ENCODE measurements at regions not wholly inside any gene's neighbourhood (a gene's known extent, or its start where the extent isn't known, plus 50 kb on each side); places are given as distances from the start of the nearest gene placed in this dataset.
"Not testable (repeated sequence)": the region's sequence is repeated elsewhere in the genome, so short reads cannot be mapped to it uniquely, and the experiment has no call there.

DNA sequence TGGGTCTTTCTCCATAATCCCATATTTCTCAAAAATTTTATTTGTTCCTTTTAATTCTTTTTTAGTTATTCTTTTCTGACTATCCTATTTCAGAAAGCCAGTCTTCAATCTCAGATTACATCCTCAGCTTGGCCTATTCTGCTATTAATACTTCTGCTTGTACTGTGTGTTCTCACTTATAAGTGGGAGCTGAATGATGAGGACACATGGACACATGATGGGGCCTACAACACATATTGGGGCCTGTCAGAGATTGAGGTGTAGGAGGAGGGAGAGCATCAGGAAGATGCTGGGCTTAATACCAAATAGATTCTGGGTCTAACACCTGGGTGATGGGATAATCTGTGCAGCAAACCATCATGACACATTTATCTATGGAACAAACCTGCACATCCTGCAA, 82.3 kb downstream of the MAGEE1 start:
- no peak overlapping the region for H3K27ac Mint-ChIP-seq
- H3K36me3 Mint-ChIP-seq = peaks cover 0 to 4% of the 10 kb centered on the region in 2 donors
- DNase-seq (no peak), ATAC-seq (ENCODE audit: low read depth in 2 of 2) (no peak)
- no peaks in the 10 kb centered on the region for H3K4me1 Mint-ChIP-seq
- H3K27me3 Mint-ChIP-seq = no peaks in the 10 kb centered on the region
- peaks cover 0 to 17% (median 6%) of the 10 kb centered on the region in 7 donors for H3K9me3 Mint-ChIP-seq
- no peak overlapping the region for H3K4me3 Mint-ChIP-seq

DNA sequence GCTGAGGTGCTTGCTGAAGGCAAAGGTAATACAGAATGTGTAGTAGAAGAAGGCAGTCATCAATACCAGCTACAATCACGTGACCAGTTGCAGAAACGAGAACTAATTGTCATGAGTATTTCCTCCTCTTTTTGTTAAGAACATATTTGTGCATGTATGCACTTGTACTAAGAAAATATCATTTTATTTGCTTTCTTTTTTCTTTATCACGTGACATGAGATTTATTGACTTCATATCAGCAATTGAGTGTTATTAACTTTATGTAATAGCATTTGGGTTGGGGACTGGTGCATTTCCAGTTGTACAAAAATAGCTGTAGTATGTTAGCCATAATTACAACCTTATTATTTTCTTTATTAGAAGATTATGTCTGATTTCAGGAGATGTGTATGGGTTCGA, 90.0 kb downstream of the MAGEE1 start:
- Mint-ChIP-seq H3K27ac (peak overlapping the region in 1 of 6 donors; percentile 22), H3K4me3 (no peak overlapping the region), H3K9me3 (peaks cover 4 to 36% (median 20%) of the 10 kb centered on the region in 7 donors), H3K36me3 (no peaks in the 10 kb centered on the region), H3K27me3 (no peaks in the 10 kb centered on the region), H3K4me1 (no peaks in the 10 kb centered on the region)
- no peak for ATAC-seq (ENCODE audit: low read depth in 2 of 2)
- DNase-seq = no peak

DNA sequence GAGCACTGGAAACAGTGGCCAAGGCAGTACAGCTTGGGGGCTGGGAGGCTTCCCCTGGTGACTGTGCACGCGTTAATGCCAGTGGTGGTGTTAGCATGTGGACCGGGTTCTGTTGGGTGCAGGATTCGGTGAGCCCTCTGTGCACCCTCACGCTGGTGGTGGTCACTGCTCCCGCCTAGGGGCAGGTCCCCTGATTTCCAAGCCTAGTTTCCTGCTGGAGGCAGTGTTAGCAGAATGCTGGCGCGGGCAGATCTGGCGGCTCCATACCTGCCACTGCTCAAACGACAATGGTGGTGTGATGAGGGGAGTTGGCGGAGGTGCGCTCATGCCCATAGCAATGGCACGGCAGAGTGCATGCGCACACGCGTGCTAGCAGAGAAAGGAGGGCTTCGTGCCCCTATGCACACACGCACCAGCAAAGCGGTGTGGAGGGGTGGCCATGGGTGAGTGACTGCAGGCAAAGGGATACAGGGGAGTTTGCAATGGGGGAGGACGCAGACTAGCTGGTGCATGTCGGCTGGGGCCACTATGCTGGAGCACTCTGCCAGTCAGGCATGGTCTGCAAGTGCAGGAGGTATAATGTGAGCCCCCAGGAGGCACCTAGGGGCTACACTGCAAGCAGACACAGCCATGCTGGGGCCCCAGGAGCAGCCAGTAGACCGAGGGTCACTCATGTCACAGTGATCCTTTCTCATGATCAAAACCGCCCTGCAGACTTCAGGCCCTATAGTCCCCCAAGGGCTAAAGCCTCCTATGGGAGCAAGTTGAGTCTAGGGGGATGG, 93.0 kb downstream of the MAGEE1 start:
- Mint-ChIP-seq H3K9me3 (peaks cover 4 to 61% (median 36%) of the 10 kb centered on the region in 7 donors), H3K36me3 (no peaks in the 10 kb centered on the region), H3K27me3 (no peaks in the 10 kb centered on the region), H3K4me3 (no peak overlapping the region), H3K4me1 (no peaks in the 10 kb centered on the region), H3K27ac (peak overlapping the region in 1 of 6 donors; percentile 9)
- no peak for DNase-seq
- no peak for ATAC-seq (ENCODE audit: low read depth in 2 of 2)

DNA sequence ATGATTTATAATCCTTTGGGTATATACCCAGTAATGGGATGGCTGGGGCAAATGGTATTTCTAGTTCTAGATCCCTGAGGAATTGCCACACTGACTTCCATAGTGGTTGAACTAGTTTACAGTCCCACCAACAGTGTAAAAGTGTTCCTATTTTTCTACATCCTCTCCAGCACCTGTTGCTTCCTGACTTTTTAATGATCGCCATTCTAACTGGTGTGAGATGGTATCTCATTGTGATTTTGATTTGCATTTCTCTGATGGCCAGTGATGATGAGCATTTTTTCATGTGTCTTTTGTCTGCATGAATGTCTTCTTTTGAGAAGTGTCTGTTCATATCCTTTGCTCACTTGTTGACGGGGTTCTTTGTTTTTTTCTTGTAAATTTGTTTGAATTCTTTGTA, 108.2 kb downstream of the MAGEE1 start:
- DNase-seq; H3K27me3 Mint-ChIP-seq; ATAC-seq (ENCODE audit: low read depth in 2 of 2); H3K4me3 Mint-ChIP-seq; H3K36me3 Mint-ChIP-seq; H3K4me1 Mint-ChIP-seq: not testable (repeated sequence)
- H3K27ac Mint-ChIP-seq = peak overlapping the region in 1 of 6 donors; percentile 89
- H3K9me3 Mint-ChIP-seq = peaks cover 0 to 43% (median 30%) of the 10 kb centered on the region in 7 donors

DNA sequence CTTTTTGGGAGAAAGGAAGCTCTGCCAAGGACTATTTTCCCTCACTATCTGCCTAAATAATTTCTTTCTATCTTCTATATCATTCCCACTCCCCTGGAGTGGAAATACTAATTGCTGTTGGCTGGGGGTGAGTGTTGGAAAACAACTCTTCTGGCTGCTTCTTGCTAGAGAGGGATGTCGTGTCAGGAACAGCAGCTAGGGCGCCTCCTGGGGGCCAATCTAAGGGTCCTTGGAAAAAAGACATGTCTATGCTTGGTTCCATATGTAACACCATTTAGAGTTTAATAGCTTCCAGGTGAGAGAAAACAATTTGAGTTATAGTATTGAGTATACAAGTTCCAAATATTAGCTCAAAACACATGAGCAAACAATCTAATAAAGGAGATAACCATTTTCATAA, 111.3 kb downstream of the MAGEE1 start:
- H3K27me3 Mint-ChIP-seq = no peaks in the 10 kb centered on the region
- no peaks in the 10 kb centered on the region for H3K4me1 Mint-ChIP-seq
- no peak overlapping the region for H3K27ac Mint-ChIP-seq
- H3K4me3 Mint-ChIP-seq = no peak overlapping the region
- ATAC-seq (ENCODE audit: low read depth in 2 of 2) (no peak), DNase-seq (no peak)
- peaks cover 0 to 35% (median 18%) of the 10 kb centered on the region in 7 donors for H3K9me3 Mint-ChIP-seq
- no peaks in the 10 kb centered on the region for H3K36me3 Mint-ChIP-seq

DNA sequence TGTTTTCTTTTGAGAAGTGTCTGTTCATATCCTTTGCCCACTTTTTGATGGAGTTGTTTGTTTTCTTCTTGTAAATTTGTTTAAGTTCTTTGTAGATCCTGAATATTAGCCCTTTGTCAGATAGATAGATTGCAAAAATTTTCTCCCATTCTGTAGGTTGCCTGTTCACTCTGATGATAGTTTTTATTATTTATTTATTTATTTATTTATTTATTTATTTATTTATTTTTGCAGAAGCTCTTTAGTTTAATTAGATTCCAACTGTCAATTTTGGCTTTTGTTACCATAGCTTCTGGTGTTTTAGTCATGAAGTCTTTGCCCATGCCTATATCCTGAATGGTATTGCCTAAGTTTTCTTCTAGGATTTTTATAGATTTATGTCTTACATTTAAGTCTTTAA, 115.9 kb downstream of the MAGEE1 start:
- H3K27ac Mint-ChIP-seq; ATAC-seq (ENCODE audit: low read depth in 2 of 2); H3K36me3 Mint-ChIP-seq; H3K27me3 Mint-ChIP-seq; DNase-seq; H3K4me1 Mint-ChIP-seq; H3K4me3 Mint-ChIP-seq: not testable (repeated sequence)
- H3K9me3 Mint-ChIP-seq = peaks cover 0 to 34% (median 21%) of the 10 kb centered on the region in 7 donors

DNA sequence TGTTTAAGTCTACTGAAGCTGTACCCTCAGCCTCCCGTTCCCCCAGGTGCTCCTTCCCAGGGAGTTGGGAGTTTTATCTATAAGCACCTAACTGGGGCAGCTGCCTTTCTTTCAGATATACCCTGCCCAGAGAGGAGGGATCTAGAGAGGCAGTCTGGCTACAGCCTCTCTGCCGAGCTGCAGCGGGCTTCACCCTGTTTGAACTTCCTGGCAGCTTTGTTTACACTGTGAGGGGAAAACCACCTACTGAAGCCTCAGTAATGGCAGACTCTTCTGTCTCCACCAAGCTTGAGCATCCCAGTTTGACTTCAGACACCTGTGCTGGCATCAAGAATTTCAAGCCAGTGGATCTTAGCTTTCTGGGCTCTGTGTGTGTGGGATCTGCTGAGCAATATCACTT, 122.5 kb downstream of the MAGEE1 start:
- Mint-ChIP-seq H3K36me3 (no peaks in the 10 kb centered on the region), H3K9me3 (peaks cover under 1 to 41% (median 26%) of the 10 kb centered on the region in 7 donors)
- DNase-seq = no peak

DNA sequence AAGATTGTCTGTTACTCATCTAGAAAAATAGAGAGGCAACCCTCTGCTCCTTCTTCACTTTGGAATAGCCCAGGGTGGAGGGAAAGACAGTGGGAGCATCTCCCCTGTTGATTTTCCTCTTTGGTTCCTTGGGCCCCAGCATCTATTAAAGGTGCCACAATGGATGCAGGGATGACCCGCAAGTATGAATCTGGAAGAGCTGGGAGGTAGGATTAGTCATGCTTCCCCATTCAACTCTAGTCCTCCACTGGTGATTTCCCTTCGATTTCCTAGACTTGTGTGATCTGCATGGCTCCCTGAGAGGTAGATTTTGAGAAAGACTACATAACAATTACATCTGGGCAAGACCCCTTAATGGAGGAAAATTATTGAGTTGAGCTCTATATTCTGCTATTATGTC, 127.8 kb downstream of the MAGEE1 start:
- H3K4me3 Mint-ChIP-seq = no peak overlapping the region
- H3K9me3 Mint-ChIP-seq = peaks cover 5 to 71% (median 39%) of the 10 kb centered on the region in 7 donors
- H3K27ac Mint-ChIP-seq = peak overlapping the region in 1 of 6 donors; percentile 26
- no peaks in the 10 kb centered on the region for H3K27me3 Mint-ChIP-seq
- H3K36me3 Mint-ChIP-seq = peaks cover 0 to 7% of the 10 kb centered on the region in 2 donors
- no peak for DNase-seq
- no peak for ATAC-seq (ENCODE audit: low read depth in 2 of 2)
- no peaks in the 10 kb centered on the region for H3K4me1 Mint-ChIP-seq

More for the DNA sequence above, 122.5 kb downstream of the MAGEE1 start:
- Mint-ChIP-seq H3K27me3 (no peaks in the 10 kb centered on the region), H3K4me1 (no peaks in the 10 kb centered on the region), H3K27ac (no peak overlapping the region), H3K4me3 (no peak overlapping the region)
- ATAC-seq (ENCODE audit: low read depth in 2 of 2) = no peak

DNA sequence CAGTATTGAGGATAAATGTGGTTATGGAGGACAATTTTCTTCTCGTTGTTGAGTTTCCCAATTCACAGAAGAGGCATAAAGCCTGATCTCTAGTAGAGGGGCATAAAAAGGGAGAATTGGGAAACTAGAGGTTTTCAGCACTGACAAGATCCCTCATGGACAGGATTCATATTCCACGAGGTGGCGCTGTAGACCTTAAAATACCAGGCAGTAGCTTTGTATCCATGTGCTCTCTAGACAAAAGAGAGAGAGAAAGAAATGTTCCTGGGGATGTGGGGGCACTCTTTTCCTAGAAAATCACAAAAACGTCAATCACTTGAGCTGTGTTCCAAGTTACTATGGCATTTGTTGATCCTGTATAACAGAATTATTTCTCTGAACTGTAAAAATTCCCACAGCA, 128.3 kb downstream of the MAGEE1 start:
- Mint-ChIP-seq H3K36me3 (peaks cover 5 to 7% of the 10 kb centered on the region in 2 donors), H3K4me1 (no peaks in the 10 kb centered on the region), H3K27ac (peak overlapping the region in 1 of 6 donors; percentile 39), H3K4me3 (no peak overlapping the region), H3K27me3 (no peaks in the 10 kb centered on the region), H3K9me3 (peaks cover 5 to 71% (median 42%) of the 10 kb centered on the region in 7 donors)
- DNase-seq (no peak), ATAC-seq (ENCODE audit: low read depth in 2 of 2) (no peak)

DNA sequence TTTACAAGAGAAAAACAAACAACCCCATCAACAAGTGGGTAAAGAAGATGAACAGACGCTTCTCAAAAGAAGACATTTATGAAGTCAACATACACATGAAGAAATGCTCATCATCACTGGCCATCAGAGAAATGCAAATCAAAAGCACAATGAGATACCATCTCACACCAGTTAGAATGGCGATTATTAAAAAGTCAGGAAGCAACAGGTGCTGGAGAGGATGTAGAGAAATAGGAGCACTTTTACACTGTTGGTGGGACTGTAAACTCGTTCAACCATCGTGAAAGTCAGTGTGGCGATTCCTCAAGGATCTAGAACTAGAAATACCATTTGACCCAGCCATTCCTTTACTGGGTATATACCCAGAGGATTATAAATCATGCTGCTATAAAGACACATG, 137.3 kb downstream of the MAGEE1 start:
- H3K36me3 Mint-ChIP-seq; H3K27ac Mint-ChIP-seq; DNase-seq; ATAC-seq (ENCODE audit: low read depth in 2 of 2); H3K27me3 Mint-ChIP-seq; H3K4me1 Mint-ChIP-seq; H3K4me3 Mint-ChIP-seq: not testable (repeated sequence)
- H3K9me3 Mint-ChIP-seq = peaks cover 10 to 58% (median 45%) of the 10 kb centered on the region in 7 donors

DNA sequence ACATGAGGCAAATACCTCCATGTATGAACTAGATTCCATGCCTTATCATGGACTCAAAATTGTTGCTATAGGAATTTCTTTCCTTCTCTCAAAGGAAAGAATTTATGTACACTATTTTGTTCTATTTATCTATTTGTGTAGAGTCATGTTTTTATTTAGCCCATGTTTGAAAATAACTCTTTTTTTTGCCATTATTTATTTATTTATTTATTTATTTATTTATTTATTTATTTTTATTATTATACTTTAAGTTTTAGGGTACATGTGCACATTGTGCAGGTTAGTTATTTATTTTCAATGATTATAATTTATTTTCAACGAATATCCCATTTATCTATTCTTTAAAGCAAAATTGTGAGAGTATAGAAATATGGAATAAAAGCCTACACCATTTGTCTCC, 177.9 kb downstream of the MAGEE1 start:
- Mint-ChIP-seq H3K4me1 (no peaks in the 10 kb centered on the region), H3K9me3 (peaks cover 6 to 41% (median 18%) of the 10 kb centered on the region in 7 donors), H3K27me3 (no peaks in the 10 kb centered on the region), H3K36me3 (no peaks in the 10 kb centered on the region), H3K27ac (no peak overlapping the region), H3K4me3 (no peak overlapping the region)
- ATAC-seq (ENCODE audit: low read depth in 2 of 2) = no peak
- no peak for DNase-seq

DNA sequence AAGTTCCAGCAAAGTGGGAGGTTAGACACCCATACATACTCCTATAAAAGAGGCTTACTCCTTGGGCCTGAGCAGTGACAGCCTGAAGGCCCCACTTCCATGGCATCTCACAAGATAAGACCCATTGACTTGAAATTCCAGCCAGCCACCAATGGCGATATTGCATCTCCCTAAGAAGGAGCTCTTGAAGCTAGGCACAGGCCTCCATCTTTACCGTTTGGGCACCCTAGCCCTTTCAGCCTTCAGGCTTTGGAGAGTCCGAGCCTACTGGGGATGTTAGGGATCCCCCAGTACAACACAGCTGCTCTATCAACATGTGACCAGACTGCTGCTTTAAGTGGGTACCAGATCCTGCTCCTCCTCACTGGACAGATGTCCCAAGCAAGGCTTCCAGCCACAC, 189.5 kb downstream of the MAGEE1 start:
- Mint-ChIP-seq H3K36me3 (peaks cover 0 to 20% of the 10 kb centered on the region in 2 donors), H3K4me1 (no peaks in the 10 kb centered on the region), H3K4me3 (no peak overlapping the region), H3K9me3 (peaks cover 9 to 78% (median 38%) of the 10 kb centered on the region in 7 donors), H3K27me3 (no peaks in the 10 kb centered on the region), H3K27ac (no peak overlapping the region)
- no peak for ATAC-seq (ENCODE audit: low read depth in 2 of 2)
- no peak for DNase-seq

DNA sequence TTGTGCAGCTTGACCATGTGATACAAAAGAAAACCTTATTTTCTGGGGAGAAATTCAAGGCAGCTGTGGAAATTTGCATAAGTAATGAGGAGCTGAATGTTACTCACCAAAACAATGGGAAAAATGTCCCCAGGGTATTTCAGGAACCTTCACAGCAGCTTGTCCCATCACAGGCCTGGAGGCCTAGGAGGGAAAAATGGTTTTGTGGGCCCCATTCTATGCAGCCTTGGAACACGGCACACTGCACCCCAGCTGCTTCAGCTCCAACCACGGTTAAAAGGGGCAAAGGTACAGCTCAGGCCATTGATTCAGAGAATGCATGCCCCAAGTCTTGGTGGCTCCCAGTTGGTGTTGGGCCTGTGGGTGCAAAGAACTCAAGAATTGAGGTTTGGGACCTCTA, 216.1 kb downstream of the MAGEE1 start:
- no peak overlapping the region for H3K27ac Mint-ChIP-seq
- H3K27me3 Mint-ChIP-seq = no peaks in the 10 kb centered on the region
- ATAC-seq (ENCODE audit: low read depth in 2 of 2) (no peak), DNase-seq (no peak)
- H3K9me3 Mint-ChIP-seq = peaks cover 5 to 28% (median 9%) of the 10 kb centered on the region in 7 donors
- H3K4me1 Mint-ChIP-seq = no peaks in the 10 kb centered on the region
- H3K36me3 Mint-ChIP-seq = peaks cover 0 to 15% of the 10 kb centered on the region in 2 donors
- H3K4me3 Mint-ChIP-seq = no peak overlapping the region

DNA sequence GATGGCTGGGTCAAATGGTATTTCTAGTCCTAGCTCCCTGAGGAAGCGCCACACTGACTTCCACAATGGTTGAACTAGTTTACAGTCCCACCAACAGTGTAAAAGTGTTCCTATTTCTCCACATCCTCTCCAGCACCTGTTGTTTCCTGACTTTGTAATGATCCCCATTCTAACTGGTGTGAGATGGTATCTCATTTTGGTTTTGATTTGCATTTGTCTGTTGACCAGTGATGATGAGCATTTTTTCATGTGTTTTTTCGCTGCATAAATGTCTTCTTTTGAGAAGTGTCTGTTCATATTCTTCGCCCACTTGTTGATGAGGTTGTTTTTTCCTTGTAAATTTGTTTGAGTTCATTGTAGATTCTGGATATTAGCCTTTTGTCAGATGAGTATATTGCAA, 223.9 kb downstream of the MAGEE1 start:
- H3K4me3 Mint-ChIP-seq; H3K9me3 Mint-ChIP-seq; H3K27me3 Mint-ChIP-seq; H3K36me3 Mint-ChIP-seq; H3K4me1 Mint-ChIP-seq; DNase-seq; ATAC-seq (ENCODE audit: low read depth in 2 of 2); H3K27ac Mint-ChIP-seq: not testable (repeated sequence)
